Fibroblast of lung (primary cell): ENCODE measurements at regions not wholly inside any gene's neighbourhood (a gene's known extent, or its start where the extent isn't known, plus 50 kb on each side); places are given as distances from the start of the nearest gene placed in this dataset.

Experiments
- DNase-seq, 2 donors: peaks; one replicate each; pipeline versions ENCODE4 v3.0.0 to v3.0.0-alpha.2; 2010; ENCODE audit warnings: low read depth in 2 of 2
- H2AFZ ChIP-seq: 2 replicates; pipeline ENCODE4 v1.5.1; 2012; ENCODE audit warnings: low read length, control low read depth, inconsistent platforms
- H3K27ac ChIP-seq: 2 replicates; pipeline ENCODE4 v1.5.1; 2011; ENCODE audit warnings: low read length, control low read depth; ENCODE audit not compliant: insufficient read depth
- H3K27me3 ChIP-seq: 2 replicates; pipeline ENCODE4 v1.5.1; 2011; ENCODE audit warnings: mild to moderate bottlenecking, low read length; ENCODE audit not compliant: control insufficient read depth, insufficient read depth
- H3K36me3 ChIP-seq: 2 replicates; pipeline ENCODE4 v1.5.1; 2011; ENCODE audit warnings: low read length; ENCODE audit not compliant: control insufficient read depth, insufficient read depth
- H3K4me1 ChIP-seq: 2 replicates; pipeline ENCODE4 v1.5.1; 2011; ENCODE audit warnings: low read length; ENCODE audit not compliant: control insufficient read depth, insufficient read depth; ENCODE audit errors: extremely low read depth
- H3K4me2 ChIP-seq: 2 replicates; pipeline ENCODE4 v1.5.1; 2011; ENCODE audit warnings: low read length, control low read depth; ENCODE audit not compliant: insufficient read depth; ENCODE audit errors: extremely low read depth
- H3K4me3 ChIP-seq, 4 experiments: fragments of 200-600 bp in 1 of 4; sonication (generic) in 1 of 4; replicated peaks in 1 of 4; 2 replicates each; pipeline ENCODE4 v1.5.1; 2011 to 2016; ENCODE audit warnings: low read length in 4 of 4, low read depth in 3 of 4, mild to moderate bottlenecking in 3 of 4, control low read depth in 2 of 4, inconsistent platforms in 1 of 4, mixed read lengths in 1 of 4; ENCODE audit not compliant: insufficient read depth in 1 of 4; ENCODE audit errors: control extremely low read depth in 1 of 4
- H3K79me2 ChIP-seq: 2 replicates; pipeline ENCODE4 v1.5.1; 2012; ENCODE audit warnings: mild to moderate bottlenecking, low read length, inconsistent platforms; ENCODE audit not compliant: control insufficient read depth, insufficient read depth
- H3K9ac ChIP-seq: 2 replicates; pipeline ENCODE4 v1.5.1; 2011; ENCODE audit warnings: mild to moderate bottlenecking, low read length, control low read depth; ENCODE audit not compliant: insufficient read depth
- H3K9me3 ChIP-seq: 2 replicates; pipeline ENCODE4 v1.5.1; 2012; ENCODE audit warnings: low read depth, low read length; ENCODE audit not compliant: control insufficient read depth, insufficient read depth
- H4K20me1 ChIP-seq: 2 replicates; pipeline ENCODE4 v1.5.1; 2011; ENCODE audit warnings: low read length; ENCODE audit not compliant: control insufficient read depth, insufficient read depth; ENCODE audit errors: extremely low read depth
- EZH2 ChIP-seq: IDR thresholded peaks from 2 replicates; pipeline ENCODE4 v1.5.1; 2012; ENCODE audit warnings: low read length, control low read depth, mild to moderate bottlenecking; ENCODE audit errors: missing control alignments
- TF ChIP-seq, protein P1 (sequence below), 2 donors: IDR thresholded peaks in 1 of 2; conservative IDR thresholded peaks in 1 of 2; 1 replicate in 1 of 2; 2 replicates in 1 of 2; pipeline ENCODE4 v1.5.1; 2011 to 2012; ENCODE audit warnings: low read length in 2 of 2, control low read depth in 1 of 2, inconsistent platforms in 1 of 2, low read depth in 1 of 2, mild to moderate bottlenecking in 1 of 2

DNA sequence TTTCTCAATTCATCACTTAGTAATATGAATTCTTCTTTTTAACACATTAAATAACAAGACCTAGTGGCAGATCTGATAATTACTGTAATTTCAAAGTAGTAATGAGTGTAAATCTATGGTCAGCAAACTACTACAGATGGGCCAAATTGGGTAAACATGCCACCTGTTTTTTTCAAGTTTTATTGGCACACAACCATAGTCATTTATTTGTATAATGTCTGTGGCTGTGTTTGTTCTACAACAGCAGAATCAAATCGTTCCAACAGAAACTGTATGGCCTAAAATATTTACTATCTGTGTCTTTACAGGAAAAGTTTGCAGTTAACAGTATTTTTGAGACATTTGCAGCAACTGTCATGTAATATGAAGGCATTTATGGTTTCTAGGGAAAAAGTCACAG is 86.1 kb upstream of the EYA2 start:
- no peak overlapping the region for H3K9ac ChIP-seq
- H3K79me2 ChIP-seq = no peaks in the 10 kb centered on the region
- no peaks in the 10 kb centered on the region for H3K9me3 ChIP-seq
- H3K4me2 ChIP-seq = no peak overlapping the region
- no peak for TF ChIP-seq EZH2
- TF ChIP-seq, protein P1, sequence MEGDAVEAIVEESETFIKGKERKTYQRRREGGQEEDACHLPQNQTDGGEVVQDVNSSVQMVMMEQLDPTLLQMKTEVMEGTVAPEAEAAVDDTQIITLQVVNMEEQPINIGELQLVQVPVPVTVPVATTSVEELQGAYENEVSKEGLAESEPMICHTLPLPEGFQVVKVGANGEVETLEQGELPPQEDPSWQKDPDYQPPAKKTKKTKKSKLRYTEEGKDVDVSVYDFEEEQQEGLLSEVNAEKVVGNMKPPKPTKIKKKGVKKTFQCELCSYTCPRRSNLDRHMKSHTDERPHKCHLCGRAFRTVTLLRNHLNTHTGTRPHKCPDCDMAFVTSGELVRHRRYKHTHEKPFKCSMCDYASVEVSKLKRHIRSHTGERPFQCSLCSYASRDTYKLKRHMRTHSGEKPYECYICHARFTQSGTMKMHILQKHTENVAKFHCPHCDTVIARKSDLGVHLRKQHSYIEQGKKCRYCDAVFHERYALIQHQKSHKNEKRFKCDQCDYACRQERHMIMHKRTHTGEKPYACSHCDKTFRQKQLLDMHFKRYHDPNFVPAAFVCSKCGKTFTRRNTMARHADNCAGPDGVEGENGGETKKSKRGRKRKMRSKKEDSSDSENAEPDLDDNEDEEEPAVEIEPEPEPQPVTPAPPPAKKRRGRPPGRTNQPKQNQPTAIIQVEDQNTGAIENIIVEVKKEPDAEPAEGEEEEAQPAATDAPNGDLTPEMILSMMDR (conservative IDR thresholded peaks at IDR 0.05 in 1 of 2, IDR thresholded peaks at IDR 0.05 in 1 of 2; ENCODE audit: low read depth in 1 of 2, low read length in 2 of 2) = no peak
- H3K36me3 ChIP-seq = no peaks in the 10 kb centered on the region
- H3K4me3 ChIP-seq = no peak overlapping the region
- no peaks in the 10 kb centered on the region for H4K20me1 ChIP-seq
- H2AFZ ChIP-seq = no peak overlapping the region
- H3K4me1 ChIP-seq = no peaks in the 10 kb centered on the region
- no peak for DNase-seq
- peaks cover 11% of the 10 kb centered on the region for H3K27me3 ChIP-seq
- no peak overlapping the region for H3K27ac ChIP-seq

DNA sequence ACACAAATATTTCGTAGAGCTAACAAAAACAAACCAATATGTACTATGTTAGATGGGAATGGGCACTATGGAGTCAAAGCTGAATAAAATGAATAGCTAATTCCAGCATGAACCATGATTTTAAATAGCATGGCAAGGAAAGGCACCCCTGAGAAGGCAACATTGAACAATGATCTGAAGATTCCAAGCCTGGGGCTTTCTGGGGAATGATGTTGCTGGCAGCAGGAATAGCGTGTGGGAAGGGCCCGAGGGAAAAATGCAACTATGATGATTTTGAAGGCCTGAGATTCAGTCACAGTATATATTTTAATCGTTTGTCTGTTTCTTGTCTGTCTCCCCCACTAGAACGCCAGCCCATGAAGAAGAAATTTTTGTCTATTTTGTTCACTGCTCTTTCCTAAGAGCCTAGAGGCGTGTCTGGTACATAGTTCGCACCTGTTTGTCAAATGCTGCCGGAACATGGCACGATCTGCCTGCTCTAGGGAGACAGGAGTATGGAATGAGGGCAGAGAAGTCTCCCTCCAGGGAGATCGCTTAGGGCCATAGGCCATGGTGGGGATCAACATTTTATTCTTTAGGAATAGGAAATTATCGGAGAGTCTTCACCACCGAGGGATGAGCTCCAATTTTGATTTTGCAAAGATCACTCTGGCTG is 84.8 kb upstream of the EYA2 start:
- no peak overlapping the region for H3K27ac ChIP-seq
- peaks cover 11% of the 10 kb centered on the region for H3K27me3 ChIP-seq
- no peaks in the 10 kb centered on the region for H3K36me3 ChIP-seq
- H3K4me2 ChIP-seq = no peak overlapping the region
- no peak for DNase-seq
- no peaks in the 10 kb centered on the region for H4K20me1 ChIP-seq
- no peak overlapping the region for H2AFZ ChIP-seq
- no peak overlapping the region for H3K9ac ChIP-seq
- no peak overlapping the region for H3K4me3 ChIP-seq
- no peaks in the 10 kb centered on the region for H3K4me1 ChIP-seq
- no peaks in the 10 kb centered on the region for H3K9me3 ChIP-seq
- TF ChIP-seq EZH2 = no peak
- TF ChIP-seq, protein P1 (conservative IDR thresholded peaks at IDR 0.05 in 1 of 2, IDR thresholded peaks at IDR 0.05 in 1 of 2; ENCODE audit: low read depth in 1 of 2, low read length in 2 of 2) = no peak
- no peaks in the 10 kb centered on the region for H3K79me2 ChIP-seq

DNA sequence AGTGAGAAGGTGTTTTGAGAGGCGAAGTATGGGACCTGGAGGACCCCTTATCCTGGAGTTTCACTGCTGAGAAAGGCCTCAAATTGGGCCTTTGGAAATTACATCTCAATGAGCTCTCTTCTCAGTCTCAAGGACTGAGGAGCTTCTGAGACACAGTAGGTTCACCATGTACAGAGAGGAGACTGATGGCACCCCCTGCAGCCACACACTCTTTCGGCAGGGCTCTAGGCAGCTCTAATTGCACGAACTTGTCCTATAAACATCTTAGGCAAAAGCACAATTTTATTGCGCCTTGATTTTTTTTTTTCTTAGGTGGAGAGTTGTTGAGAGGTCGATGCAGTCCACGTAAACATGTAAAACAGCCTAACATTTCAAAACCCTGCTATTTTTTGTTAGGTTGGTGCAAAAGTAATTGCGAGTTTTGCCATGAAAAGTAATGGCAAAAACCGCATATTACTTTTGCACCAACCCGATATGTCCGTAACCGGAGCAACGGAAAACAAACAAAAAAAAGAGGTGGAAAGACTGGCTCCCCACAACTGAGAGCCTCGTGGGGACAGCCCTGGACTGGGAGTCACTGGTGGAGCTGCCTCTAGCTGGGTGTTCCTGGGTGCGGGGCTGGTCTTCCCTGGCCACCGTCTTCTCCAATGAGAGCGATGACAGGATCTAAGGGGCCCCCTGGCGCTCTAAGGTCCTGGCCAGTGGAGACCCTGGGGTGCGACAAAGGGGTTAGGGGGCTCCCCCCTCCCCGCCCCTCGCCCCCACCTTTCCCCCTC is 84.0 kb upstream of the EYA2 start:
- no peak for TF ChIP-seq EZH2
- TF ChIP-seq, protein P1 (conservative IDR thresholded peaks at IDR 0.05 in 1 of 2, IDR thresholded peaks at IDR 0.05 in 1 of 2; ENCODE audit: low read depth in 1 of 2, low read length in 2 of 2) = no peak
- no peaks in the 10 kb centered on the region for H3K36me3 ChIP-seq
- H3K27me3 ChIP-seq = peaks cover 11% of the 10 kb centered on the region
- DNase-seq = no peak
- H3K9ac ChIP-seq = no peak overlapping the region
- no peaks in the 10 kb centered on the region for H3K79me2 ChIP-seq
- no peak overlapping the region for H2AFZ ChIP-seq
- H3K4me2 ChIP-seq = no peak overlapping the region
- no peaks in the 10 kb centered on the region for H4K20me1 ChIP-seq
- H3K4me1 ChIP-seq = peaks cover 2% of the 10 kb centered on the region
- no peak overlapping the region for H3K4me3 ChIP-seq
- no peak overlapping the region for H3K27ac ChIP-seq
- H3K9me3 ChIP-seq = no peaks in the 10 kb centered on the region
